Epithelial cell of prostate (primary cell): ENCODE measurements at regions not wholly inside any gene's neighbourhood (a gene's known extent, or its start where the extent isn't known, plus 50 kb on each side); places are given as distances from the start of the nearest gene placed in this dataset.
"Not testable (repeated sequence)": the region's sequence is repeated elsewhere in the genome, so short reads cannot be mapped to it uniquely, and the experiment has no call there.

Experiments used
- DNase-seq: peaks from one replicate; pipeline ENCODE4 v3.0.0-alpha.2; 2011; ENCODE audit warnings: low read depth, low spot score
- H3K27ac ChIP-seq: fragments of 450-650 bp; 2 replicates; pipeline ENCODE4 v1.5.1; 2017; ENCODE audit warnings: mild to moderate bottlenecking

GRCh38 chr21:28508126-28508525 is 484.6 kb downstream of the LTN1 start:
- no peak for DNase-seq
- H3K27ac ChIP-seq, result no peak overlapping the region

GRCh38 chr21:28496517-28496916 is 496.2 kb downstream of the LTN1 start:
- no peak for DNase-seq
- no peak overlapping the region for H3K27ac ChIP-seq

GRCh38 chr21:28492127-28492526 is 500.6 kb downstream of the LTN1 start:
- DNase-seq, result no peak
- H3K27ac ChIP-seq, result no peak overlapping the region

GRCh38 chr21:28489821-28490350 is 502.8 kb downstream of the LTN1 start:
- DNase-seq, result no peak
- H3K27ac ChIP-seq, result no peak overlapping the region

- H3K27ac ChIP-seq, result no peak overlapping the region
- DNase-seq, result no peak
These were observed 503.5 kb downstream of the LTN1 start for GRCh38 chr21:28489162-28489561.

- H3K27ac ChIP-seq, result no peak overlapping the region
- no peak for DNase-seq
These were observed 505.1 kb downstream of the LTN1 start for GRCh38 chr21:28487455-28488070.

GRCh38 chr21:28485301-28486022 is 507.2 kb downstream of the LTN1 start:
- no peak for DNase-seq
- no peak overlapping the region for H3K27ac ChIP-seq

- no peak overlapping the region for H3K27ac ChIP-seq
- no peak for DNase-seq
These were observed 509.2 kb downstream of the LTN1 start for GRCh38 chr21:28483301-28484035.

GRCh38 chr21:28482657-28483056 is 510.0 kb downstream of the LTN1 start:
- H3K27ac ChIP-seq, result no peak overlapping the region
- DNase-seq, result no peak

GRCh38 chr21:28480470-28480869 is 512.2 kb downstream of the LTN1 start:
- no peak for DNase-seq
- H3K27ac ChIP-seq, result no peak overlapping the region

- no peak overlapping the region for H3K27ac ChIP-seq
- DNase-seq, result no peak
These were observed 519.0 kb downstream of the LTN1 start for GRCh38 chr21:28473530-28474220.

GRCh38 chr21:28472543-28472942 is 520.1 kb downstream of the LTN1 start:
- H3K27ac ChIP-seq, DNase-seq: not testable (repeated sequence)

GRCh38 chr21:28464988-28465387 is 527.7 kb downstream of the LTN1 start:
- DNase-seq, result no peak
- no peak overlapping the region for H3K27ac ChIP-seq

GRCh38 chr21:28464095-28464494 is 528.6 kb downstream of the LTN1 start:
- no peak for DNase-seq

GRCh38 chr21:28459193-28459592 is 533.5 kb downstream of the LTN1 start:
- DNase-seq, result no peak
- H3K27ac ChIP-seq, result no peak overlapping the region

More at GRCh38 chr21:28464095-28464494, 528.6 kb downstream of the LTN1 start:
- no peak overlapping the region for H3K27ac ChIP-seq

GRCh38 chr21:28458446-28458845 is 534.2 kb downstream of the LTN1 start:
- no peak overlapping the region for H3K27ac ChIP-seq
- no peak for DNase-seq

GRCh38 chr21:28455253-28455600 is 537.5 kb downstream of the LTN1 start:
- no peak for DNase-seq
- no peak overlapping the region for H3K27ac ChIP-seq

GRCh38 chr21:28454564-28455252 is 538.0 kb downstream of the LTN1 start:
- no peak for DNase-seq

GRCh38 chr21:28447462-28447861 is 545.2 kb downstream of the LTN1 start:
- DNase-seq, result no peak
- no peak overlapping the region for H3K27ac ChIP-seq

More at GRCh38 chr21:28454564-28455252, 538.0 kb downstream of the LTN1 start:
- H3K27ac ChIP-seq, result no peak overlapping the region
